GM21367 (cell line): ENCODE measurements at regions not wholly inside any gene's neighbourhood (a gene's known extent, or its start where the extent isn't known, plus 50 kb on each side); places are given as distances from the start of the nearest gene placed in this dataset.
"Not testable (repeated sequence)": the region's sequence is repeated elsewhere in the genome, so short reads cannot be mapped to it uniquely, and the experiment has no call there.

Source experiments
- ATAC-seq: cut with Tn5 transposase; IDR thresholded peaks from one replicate; pipeline ENCODE4 v1.9.1; 2021; ENCODE audit not compliant: unreplicated experiment

- not testable (repeated sequence) for ATAC-seq
Measured at GRCh38 chr4:119437515-119437914, 115.6 kb upstream of the FABP2 start.

DNA sequence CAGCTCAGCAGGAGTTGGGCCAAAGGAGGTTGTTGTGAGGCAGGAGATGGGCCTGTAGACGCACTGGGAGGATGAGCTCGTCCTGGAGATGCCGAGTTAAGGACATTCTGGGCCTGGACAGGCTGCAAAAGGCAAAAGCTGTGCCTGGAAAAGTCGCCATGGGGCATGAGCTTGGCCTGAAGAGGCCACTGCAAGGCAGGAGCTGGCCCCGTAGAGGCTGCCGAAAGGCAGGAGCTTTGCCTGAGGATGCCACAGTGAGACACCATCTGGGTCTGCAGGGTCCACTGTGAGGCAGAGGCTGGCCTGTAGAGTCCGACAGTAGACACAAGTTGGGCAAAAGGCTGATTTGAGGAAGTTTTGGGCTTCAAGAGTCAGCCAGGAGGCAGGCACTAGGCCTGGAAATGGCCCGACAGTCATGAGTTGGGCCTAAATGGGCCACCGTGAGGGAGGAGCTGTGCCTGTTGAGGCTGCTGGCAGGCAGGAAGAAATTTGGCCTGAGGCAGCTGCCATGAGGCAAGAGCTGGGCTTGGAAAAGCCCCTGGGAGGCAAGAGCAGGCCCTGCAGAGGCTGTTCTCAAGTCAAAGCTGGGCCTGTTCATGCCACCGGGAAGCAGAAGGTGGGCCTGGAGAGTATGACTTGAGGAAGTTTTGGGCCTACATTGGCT, 86.8 kb upstream of the FABP2 start:
- ATAC-seq: not testable (repeated sequence)

DNA sequence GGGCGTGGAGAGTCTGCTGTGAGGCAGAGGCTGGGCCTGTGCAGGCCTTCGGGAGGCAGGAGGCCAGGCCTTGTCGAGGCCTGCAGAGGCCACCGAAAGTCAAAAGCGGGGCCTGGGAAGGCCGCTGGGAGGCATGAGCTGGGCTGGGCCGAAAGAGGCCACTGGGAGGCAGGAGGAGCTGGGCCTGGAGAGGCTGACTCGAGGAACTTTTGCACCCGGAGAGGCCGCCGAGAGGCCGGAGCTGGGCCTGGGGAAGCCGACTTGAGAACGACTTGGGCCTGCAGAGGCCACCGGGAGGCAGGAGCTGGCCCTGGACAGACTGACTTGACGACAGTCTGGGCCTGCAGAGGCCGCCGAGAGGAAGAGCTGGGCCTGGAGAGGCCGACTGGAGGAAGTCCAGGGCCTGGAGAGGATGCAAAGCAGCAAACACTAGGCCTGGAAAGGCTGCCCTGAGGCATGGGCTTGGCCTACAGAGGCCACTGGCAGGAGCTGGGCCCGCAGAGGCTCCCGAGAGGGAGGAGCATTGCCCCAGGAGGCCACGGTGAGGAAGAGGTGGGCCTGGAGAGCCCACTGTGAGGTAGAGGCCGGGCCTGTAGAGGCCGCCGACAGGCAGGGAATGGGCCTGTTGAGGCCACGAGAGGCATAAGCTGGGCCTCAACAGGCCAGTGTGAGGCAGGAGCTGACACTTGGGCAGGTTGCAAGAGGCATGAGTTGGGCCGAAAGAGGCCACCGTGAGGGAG, 85.0 kb upstream of the FABP2 start:
- ATAC-seq: not testable (repeated sequence)

DNA sequence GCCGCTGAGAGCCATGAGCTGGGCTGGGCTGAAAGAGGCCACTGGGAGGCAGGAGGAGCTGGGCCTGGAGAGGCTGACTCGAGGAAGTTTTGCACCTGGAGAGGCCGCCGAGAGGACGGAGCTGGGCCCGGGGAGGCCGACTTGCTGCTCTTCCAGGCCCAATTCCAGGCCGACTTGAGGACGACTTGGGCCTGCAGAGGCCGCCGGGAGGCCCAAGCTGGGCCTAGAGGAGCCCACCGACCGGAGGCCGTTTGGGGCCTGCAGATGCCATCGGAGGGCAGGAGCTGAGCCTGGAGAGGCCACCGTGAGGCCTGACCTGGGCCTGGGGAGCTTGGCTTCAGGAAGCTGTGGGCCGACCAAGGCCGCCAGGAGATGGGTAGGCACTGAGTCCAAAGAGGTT, 84.1 kb upstream of the FABP2 start:
- ATAC-seq: not testable (repeated sequence)

- ATAC-seq: peak; percentile 90
Measured at GRCh38 chr4:119402322-119403308, 80.7 kb upstream of the FABP2 start.

DNA sequence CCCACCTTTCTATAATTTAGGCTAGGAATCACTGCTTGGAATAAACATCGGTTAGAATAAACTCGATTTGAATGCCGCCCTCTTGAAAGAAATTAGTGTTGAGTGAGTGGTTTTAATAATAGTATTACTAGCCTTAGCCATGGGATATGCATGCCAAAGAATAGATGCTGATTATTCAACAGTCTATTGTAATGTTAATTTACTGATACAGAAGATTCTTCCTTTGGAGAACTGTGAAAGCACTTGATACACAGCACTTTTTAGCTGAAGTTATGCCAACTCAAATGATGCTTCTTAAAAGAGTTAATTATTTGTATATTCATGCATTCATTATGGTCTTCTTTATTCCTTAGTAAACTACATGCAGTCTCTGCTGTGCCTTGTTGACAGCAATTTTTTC, 73.8 kb upstream of the FABP2 start:
- ATAC-seq: not testable (repeated sequence)

GRCh38 chr4:119394826-119395225, 72.9 kb upstream of the FABP2 start:
- ATAC-seq: no peak

DNA sequence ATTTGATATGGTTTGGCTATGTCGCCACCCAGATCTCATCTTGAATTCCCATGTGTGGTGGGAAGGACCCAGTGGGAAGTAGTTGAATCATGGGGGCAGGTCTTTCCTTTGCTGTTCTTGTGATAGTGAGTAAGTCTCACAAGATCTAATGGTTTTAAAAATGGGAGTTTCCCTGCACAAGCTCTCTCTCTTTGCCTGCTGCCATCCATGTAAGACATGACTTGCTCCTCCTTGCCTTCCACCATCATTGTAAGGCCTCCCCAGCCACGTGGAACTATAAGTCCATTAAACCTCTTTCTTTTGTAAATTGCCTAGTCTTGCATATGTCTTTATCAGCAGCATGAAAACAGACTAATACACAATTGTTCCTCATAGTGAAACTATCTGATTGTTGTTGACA, 66.9 kb upstream of the FABP2 start:
- not testable (repeated sequence) for ATAC-seq

DNA sequence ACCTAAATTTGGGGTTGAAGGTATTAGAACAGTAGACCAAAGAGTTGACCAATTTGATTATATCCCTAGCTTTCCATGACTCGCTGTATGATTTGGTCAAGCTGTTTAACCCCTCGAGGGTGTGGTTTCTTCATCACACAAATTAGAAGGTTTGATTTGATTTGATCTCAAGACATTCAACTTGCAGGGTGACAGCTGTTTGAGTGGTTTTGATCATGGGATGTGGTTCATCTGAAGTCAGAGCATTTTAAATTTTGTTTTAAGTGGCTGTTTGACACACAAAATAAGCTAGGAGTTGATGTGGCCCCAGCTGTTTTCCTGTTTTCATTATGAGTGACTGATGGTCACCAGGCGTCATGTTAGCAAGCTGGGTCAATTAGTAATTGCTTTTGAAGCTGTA, 52.7 kb upstream of the FABP2 start:
- ATAC-seq: not testable (repeated sequence)

GRCh38 chr4:119372316-119373062, 50.6 kb upstream of the FABP2 start:
- not testable (repeated sequence) for ATAC-seq
